H9 (cell line): ENCODE measurements at regions not wholly inside any gene's neighbourhood (a gene's known extent, or its start where the extent isn't known, plus 50 kb on each side); places are given as distances from the start of the nearest gene placed in this dataset.

ENCODE experiments used
- DNase-seq: peaks from one replicate; pipeline ENCODE4 v3.0.0-alpha.2; 2017
- H2AFZ ChIP-seq: one replicate; pipeline ENCODE4 v1.6.1; 2013; ENCODE audit warnings: mild to moderate bottlenecking, low read length, control low read depth, moderate library complexity
- H2AK5ac ChIP-seq: 2 replicates; pipeline ENCODE4 v1.6.1; 2013; ENCODE audit warnings: low read length, control low read depth, mixed read lengths; ENCODE audit not compliant: insufficient read length
- H2BK120ac ChIP-seq: one replicate; pipeline ENCODE4 v1.6.1; 2013; ENCODE audit warnings: low read depth, mild to moderate bottlenecking, low read length, control low read depth, inconsistent platforms; ENCODE audit not compliant: poor library complexity, severe bottlenecking
- H2BK12ac ChIP-seq: 2 replicates; pipeline ENCODE4 v1.6.1; 2013; ENCODE audit warnings: low read length, control low read depth, mixed read lengths, low read depth; ENCODE audit not compliant: insufficient read length
- H2BK15ac ChIP-seq: 2 replicates; pipeline ENCODE4 v1.6.1; 2013; ENCODE audit warnings: low read depth, low read length, control low read depth
- H2BK20ac ChIP-seq: one replicate; pipeline ENCODE4 v1.6.1; 2013; ENCODE audit warnings: low read depth, mild to moderate bottlenecking, low read length, control low read depth, inconsistent platforms; ENCODE audit not compliant: poor library complexity, severe bottlenecking
- H2BK5ac ChIP-seq: 2 replicates; pipeline ENCODE4 v1.6.1; 2013; ENCODE audit warnings: low read length, control low read depth, mixed read lengths; ENCODE audit not compliant: insufficient read length
- H3K14ac ChIP-seq: 2 replicates; pipeline ENCODE4 v1.6.1; 2013; ENCODE audit warnings: low read length, control low read depth; ENCODE audit not compliant: insufficient read depth
- H3K18ac ChIP-seq: 2 replicates; pipeline ENCODE4 v1.6.1; 2013; ENCODE audit warnings: low read depth, mild to moderate bottlenecking, mixed read lengths, low read length, control low read depth; ENCODE audit not compliant: insufficient read length
- H3K23ac ChIP-seq: 2 replicates; pipeline ENCODE4 v1.6.1; 2013; ENCODE audit warnings: low read length, control low read depth, mixed read lengths, low read depth; ENCODE audit not compliant: insufficient read length
- H3K23me2 ChIP-seq: 2 replicates; pipeline ENCODE4 v1.6.1; 2013; ENCODE audit warnings: low read depth, mild to moderate bottlenecking, mixed read lengths, low read length, control low read depth; ENCODE audit not compliant: insufficient read length, poor library complexity, severe bottlenecking
- H3K27ac ChIP-seq: 2 replicates; pipeline ENCODE4 v1.5.1; 2013; ENCODE audit warnings: low read length, control low read depth, mixed read lengths, low read depth; ENCODE audit not compliant: insufficient read length
- H3K27me3 ChIP-seq: 2 replicates; pipeline ENCODE4 v1.6.1; 2013; ENCODE audit warnings: low read length, control low read depth, inconsistent platforms; ENCODE audit not compliant: insufficient read depth
- H3K4ac ChIP-seq: 2 replicates; pipeline ENCODE4 v1.6.1; 2013; ENCODE audit warnings: low read depth, mild to moderate bottlenecking, control low read depth, inconsistent platforms, low read length, moderate library complexity
- H3K4me1 ChIP-seq: 2 replicates; pipeline ENCODE4 v1.6.1; 2013; ENCODE audit warnings: low read length, control low read depth, inconsistent platforms; ENCODE audit not compliant: insufficient read depth
- H3K4me2 ChIP-seq: 2 replicates; pipeline ENCODE4 v1.6.1; 2013; ENCODE audit warnings: low read length, control low read depth, mixed read lengths; ENCODE audit not compliant: insufficient read length, insufficient read depth
- H3K56ac ChIP-seq: 2 replicates; pipeline ENCODE4 v1.6.1; 2013; ENCODE audit warnings: low read depth, mild to moderate bottlenecking, mixed read lengths, low read length, control low read depth; ENCODE audit not compliant: insufficient read length
- H3K79me1 ChIP-seq: 2 replicates; pipeline ENCODE4 v1.6.1; 2013; ENCODE audit warnings: low read depth, mild to moderate bottlenecking, moderate library complexity, low read length, control low read depth, inconsistent platforms; ENCODE audit not compliant: insufficient read depth, poor library complexity, severe bottlenecking
- H3K79me2 ChIP-seq: 2 replicates; pipeline ENCODE4 v1.6.1; 2013; ENCODE audit warnings: low read length, control low read depth, inconsistent platforms; ENCODE audit not compliant: insufficient read depth
- H3K9ac ChIP-seq: 2 replicates; pipeline ENCODE4 v1.6.1; 2013; ENCODE audit warnings: low read length, control low read depth, mixed read lengths; ENCODE audit not compliant: insufficient read length; ENCODE audit errors: extremely low read depth
- H3K9me3 ChIP-seq: one replicate; pipeline ENCODE4 v1.6.1; 2013; ENCODE audit warnings: low read depth, low read length, inconsistent platforms; ENCODE audit not compliant: control insufficient read depth
- H3T11ph ChIP-seq: one replicate; pipeline ENCODE4 v1.6.1; 2013; ENCODE audit warnings: mild to moderate bottlenecking, low read length, control low read depth, inconsistent platforms
- H4K20me1 ChIP-seq: one replicate; pipeline ENCODE4 v1.6.1; 2013; ENCODE audit not compliant: control insufficient read depth, insufficient read length, insufficient read depth
- H4K5ac ChIP-seq: 2 replicates; pipeline ENCODE4 v1.6.1; 2013; ENCODE audit warnings: low read depth, mild to moderate bottlenecking, mixed read lengths, low read length, control low read depth; ENCODE audit not compliant: insufficient read length
- H4K8ac ChIP-seq: replicated peaks from 2 replicates; pipeline ENCODE4 v1.6.1; 2013; ENCODE audit warnings: low read length, control low read depth, mixed read lengths, low read depth; ENCODE audit not compliant: insufficient read length
- H4K91ac ChIP-seq: 2 replicates; pipeline ENCODE4 v1.6.1; 2013; ENCODE audit warnings: low read depth, mild to moderate bottlenecking, moderate library complexity, mixed read lengths, low read length, control low read depth; ENCODE audit not compliant: insufficient read length
- H3K27ac Mint-ChIP-seq, 3 experiments: 2 replicates in 2 of 3; 3 replicates in 1 of 3; pipeline ENCODE4 v1.8.0; 2020 to 2021; ENCODE audit warnings: mixed read lengths in 3 of 3, mild to moderate bottlenecking in 1 of 3, moderate library complexity in 1 of 3
- H3K27me3 Mint-ChIP-seq: 2 replicates; pipeline ENCODE4 v1.8.0; 2021; ENCODE audit warnings: low read depth, mild to moderate bottlenecking, moderate library complexity, mixed read lengths
- H3K36me3 Mint-ChIP-seq, 3 experiments: 2 replicates in 2 of 3; 3 replicates in 1 of 3; pipeline ENCODE4 v1.8.0; 2020 to 2021; ENCODE audit warnings: low read depth in 3 of 3, mixed read lengths in 3 of 3; ENCODE audit not compliant: insufficient read depth in 1 of 3
- H3K4me1 Mint-ChIP-seq, 2 experiments: 2 replicates each; pipeline ENCODE4 v1.8.0; 2020; ENCODE audit warnings: mixed read lengths in 2 of 2
- H3K4me3 Mint-ChIP-seq, 2 experiments: 2 replicates in 1 of 2; 3 replicates in 1 of 2; pipeline ENCODE4 v1.8.0; 2020 to 2021; ENCODE audit warnings: mild to moderate bottlenecking in 2 of 2, mixed read lengths in 2 of 2, moderate library complexity in 1 of 2
- H3K9me3 Mint-ChIP-seq, 2 experiments: 2 replicates in 1 of 2; 3 replicates in 1 of 2; pipeline ENCODE4 v1.8.0; 2020; ENCODE audit warnings: mild to moderate bottlenecking in 2 of 2, mixed read lengths in 2 of 2, moderate library complexity in 1 of 2
- WGBS: extraction: QIAGEN DNeasy Blood & Tissue Kit; methylation state at CpG from one replicate; pipeline ENCODE4 v1.1.7; 2013; ENCODE audit warnings: missing lambda C conversion rate, low lambda C conversion rate, mixed read lengths; ENCODE audit not compliant: insufficient read length; ENCODE audit errors: extremely low coverage; 5-methylcytosine and 5-hydroxymethylcytosine counted together
- TF ChIP-seq, protein P1 (sequence below): fragments of 200-600 bp; sonication (generic); conservative IDR thresholded peaks from 3 replicates; pipeline ENCODE4 v1.8.0; 2021; ENCODE audit warnings: antibody characterized with exemption, mild to moderate bottlenecking

- Histone ChIP-seq H2AK5ac (no peak overlapping the region), H3T11ph (no peak overlapping the region), H3K9ac (no peak overlapping the region), H4K8ac (no peak overlapping the region), H3K79me1 (no peaks in the 10 kb centered on the region), H2BK15ac (no peak overlapping the region), H3K14ac (no peak overlapping the region), H2AFZ (no peak overlapping the region), H3K27me3 (no peaks in the 10 kb centered on the region), H3K4me2 (no peak overlapping the region), H3K9me3 (no peaks in the 10 kb centered on the region), H3K79me2 (no peaks in the 10 kb centered on the region), H2BK12ac (no peak overlapping the region), H3K23me2 (no peaks in the 10 kb centered on the region), H3K4me1 (no peaks in the 10 kb centered on the region), H4K20me1 (no peaks in the 10 kb centered on the region), H3K56ac (no peak overlapping the region), H3K4ac (no peak overlapping the region), H2BK20ac (no peak overlapping the region), H3K23ac (no peak overlapping the region), H4K91ac (no peak overlapping the region), H3K27ac (no peak overlapping the region), H2BK120ac (no peak overlapping the region), H2BK5ac (no peak overlapping the region), H3K18ac (no peak overlapping the region), H4K5ac (no peak overlapping the region)
- H3K4me1 Mint-ChIP-seq = no peaks in the 10 kb centered on the region; a peak in 1 of 4 replicates
- TF ChIP-seq, protein P1, sequence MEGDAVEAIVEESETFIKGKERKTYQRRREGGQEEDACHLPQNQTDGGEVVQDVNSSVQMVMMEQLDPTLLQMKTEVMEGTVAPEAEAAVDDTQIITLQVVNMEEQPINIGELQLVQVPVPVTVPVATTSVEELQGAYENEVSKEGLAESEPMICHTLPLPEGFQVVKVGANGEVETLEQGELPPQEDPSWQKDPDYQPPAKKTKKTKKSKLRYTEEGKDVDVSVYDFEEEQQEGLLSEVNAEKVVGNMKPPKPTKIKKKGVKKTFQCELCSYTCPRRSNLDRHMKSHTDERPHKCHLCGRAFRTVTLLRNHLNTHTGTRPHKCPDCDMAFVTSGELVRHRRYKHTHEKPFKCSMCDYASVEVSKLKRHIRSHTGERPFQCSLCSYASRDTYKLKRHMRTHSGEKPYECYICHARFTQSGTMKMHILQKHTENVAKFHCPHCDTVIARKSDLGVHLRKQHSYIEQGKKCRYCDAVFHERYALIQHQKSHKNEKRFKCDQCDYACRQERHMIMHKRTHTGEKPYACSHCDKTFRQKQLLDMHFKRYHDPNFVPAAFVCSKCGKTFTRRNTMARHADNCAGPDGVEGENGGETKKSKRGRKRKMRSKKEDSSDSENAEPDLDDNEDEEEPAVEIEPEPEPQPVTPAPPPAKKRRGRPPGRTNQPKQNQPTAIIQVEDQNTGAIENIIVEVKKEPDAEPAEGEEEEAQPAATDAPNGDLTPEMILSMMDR = no peak
- WGBS = no CpG with 5 or more reads among the region's 3 CpGs
- H3K36me3 Mint-ChIP-seq = peaks cover 0 to 11% (median 3%) of the 10 kb centered on the region in 3 experiments; a peak in 5 of 7 replicates
- DNase-seq = no peak
- no peak overlapping the region for H3K27ac Mint-ChIP-seq
- peaks cover 9 to 10% of the 10 kb centered on the region in 2 experiments; a peak in 4 of 5 replicates for H3K9me3 Mint-ChIP-seq
- no peak overlapping the region for H3K4me3 Mint-ChIP-seq
- no peaks in the 10 kb centered on the region for H3K27me3 Mint-ChIP-seq
Measured at GRCh38 chr4:126202226-126202625, 887.5 kb downstream of the FAT4 start.
